ENCODE measurements at regions not wholly inside any gene's neighbourhood (a gene's known extent, or its start where the extent isn't known, plus 50 kb on each side); places are given as distances from the start of the nearest gene placed in this dataset.

- TF ChIP-seq POLR2A (IDR thresholded peaks at IDR 0.05) (no peak), CTCF (IDR thresholded peaks at IDR 0.05) (no peak)
These were observed 202.7 kb downstream of the LRRN1 start for GRCh38 chr3:4001976-4002375.

Data from body of pancreas (tissue), 4 donors.